Stimulated activated CD8-positive, alpha-beta memory T cell treated with anti-CD3 and anti-CD28 coated beads, Interleukin-12 subunit alpha, Interleukin-12 subunit beta, amount 100 ng/mL, for 4 hours (primary cell): ENCODE measurements at regions not wholly inside any gene's neighbourhood (a gene's known extent, or its start where the extent isn't known, plus 50 kb on each side); places are given as distances from the start of the nearest gene placed in this dataset.
"Not testable (repeated sequence)": the region's sequence is repeated elsewhere in the genome, so short reads cannot be mapped to it uniquely, and the experiment has no call there.

Experiments used
- DNase-seq: peaks from one replicate; pipeline ENCODE4 v3.0.0-alpha.2; 2020; ENCODE audit warnings: low read depth

DNA sequence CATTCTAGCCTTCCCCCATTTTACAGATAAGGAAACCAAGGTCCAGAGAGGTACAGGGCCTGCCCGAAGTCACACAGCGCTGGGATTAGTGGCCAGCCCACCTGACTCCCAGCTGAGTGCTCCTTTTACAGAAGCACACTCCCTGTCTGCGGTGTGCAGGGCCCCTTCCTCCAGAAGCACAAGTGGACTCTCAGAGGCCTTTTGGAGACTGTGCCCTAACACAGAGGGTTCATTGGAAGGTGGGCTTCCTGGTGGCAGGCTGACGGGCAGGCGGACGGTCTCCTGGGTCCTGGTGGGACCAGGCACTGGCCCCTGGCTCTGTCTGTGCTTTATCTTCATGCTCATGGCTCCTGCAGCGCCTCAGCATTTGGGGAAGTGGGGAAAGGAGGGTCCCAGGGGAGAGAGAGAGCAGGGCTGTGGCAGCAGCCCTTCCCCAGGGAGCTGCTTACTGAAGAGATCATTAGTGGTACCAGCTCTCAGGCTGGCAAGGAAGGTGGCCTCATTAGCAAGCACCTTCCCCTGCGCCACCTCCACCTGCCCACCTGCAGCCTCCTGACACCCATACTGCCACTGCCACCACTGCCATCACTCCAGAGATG is 83.1 kb upstream of the GOLGA6L4 start:
- DNase-seq, result not testable (repeated sequence)

DNA sequence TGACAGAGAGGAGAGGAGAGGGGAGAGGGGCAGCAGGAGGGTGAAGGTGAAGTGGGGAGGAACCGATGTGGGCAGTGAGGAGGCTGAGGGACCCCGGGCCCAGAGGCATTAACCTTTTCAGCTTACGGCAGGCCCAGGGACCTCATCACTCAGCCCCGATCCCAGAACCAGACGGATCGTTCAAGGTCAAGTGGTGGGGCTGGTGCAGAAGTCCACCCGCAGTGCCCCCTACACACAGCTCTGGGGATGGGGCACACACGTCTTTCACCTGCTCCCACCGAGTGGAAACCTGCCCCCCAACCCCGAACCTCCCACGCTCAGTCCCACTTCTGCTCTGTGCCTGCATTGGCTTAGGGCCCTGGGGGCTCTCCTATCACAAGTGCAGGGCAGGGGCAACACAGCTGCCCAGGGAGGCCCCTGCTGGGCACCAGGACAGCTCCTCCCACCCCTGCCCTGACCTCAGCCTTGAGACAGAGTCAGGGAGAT is 81.9 kb upstream of the GOLGA6L4 start:
- not testable (repeated sequence) for DNase-seq

DNA sequence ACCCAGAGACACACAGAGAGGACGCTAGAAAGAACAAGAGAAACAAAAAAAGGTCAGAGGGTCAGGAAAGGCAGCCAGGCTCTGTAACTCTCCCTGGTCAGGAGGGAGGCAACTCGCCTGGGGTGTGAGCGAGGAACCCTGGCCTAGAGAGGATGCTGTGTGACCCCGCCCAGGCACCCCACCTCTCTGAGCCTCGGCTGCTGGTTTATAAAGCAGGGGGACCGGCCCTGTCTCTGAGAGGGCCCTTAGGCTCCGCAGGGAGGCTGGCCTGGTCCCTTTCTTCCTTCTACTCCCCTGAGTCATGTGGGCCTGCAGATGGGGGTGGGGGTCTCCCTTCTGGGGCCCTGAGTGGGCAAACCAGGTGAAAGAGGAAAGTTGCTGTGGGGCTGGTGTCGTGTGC is 81.3 kb upstream of the GOLGA6L4 start:
- DNase-seq, result not testable (repeated sequence)

DNA sequence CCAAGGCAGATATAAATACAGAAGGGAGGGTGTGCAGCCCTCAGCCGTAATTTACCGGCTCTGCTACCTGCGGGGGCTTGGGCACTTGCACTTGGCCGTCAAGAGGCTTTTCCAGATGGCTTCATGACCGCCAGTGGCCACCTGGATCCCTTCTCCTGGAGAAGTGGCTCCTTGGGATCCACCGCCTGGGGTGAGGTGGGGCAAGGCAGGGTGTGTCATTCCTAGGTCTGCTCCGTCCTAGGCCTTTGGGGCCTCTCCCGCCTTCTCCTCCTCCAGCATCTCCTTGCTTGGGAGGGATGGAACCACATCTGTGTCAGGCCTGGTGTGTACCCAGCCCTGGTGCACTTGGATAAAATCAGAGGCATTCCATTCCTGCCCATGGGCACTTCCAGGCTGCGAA is 80.8 kb upstream of the GOLGA6L4 start:
- DNase-seq, result not testable (repeated sequence)

DNA sequence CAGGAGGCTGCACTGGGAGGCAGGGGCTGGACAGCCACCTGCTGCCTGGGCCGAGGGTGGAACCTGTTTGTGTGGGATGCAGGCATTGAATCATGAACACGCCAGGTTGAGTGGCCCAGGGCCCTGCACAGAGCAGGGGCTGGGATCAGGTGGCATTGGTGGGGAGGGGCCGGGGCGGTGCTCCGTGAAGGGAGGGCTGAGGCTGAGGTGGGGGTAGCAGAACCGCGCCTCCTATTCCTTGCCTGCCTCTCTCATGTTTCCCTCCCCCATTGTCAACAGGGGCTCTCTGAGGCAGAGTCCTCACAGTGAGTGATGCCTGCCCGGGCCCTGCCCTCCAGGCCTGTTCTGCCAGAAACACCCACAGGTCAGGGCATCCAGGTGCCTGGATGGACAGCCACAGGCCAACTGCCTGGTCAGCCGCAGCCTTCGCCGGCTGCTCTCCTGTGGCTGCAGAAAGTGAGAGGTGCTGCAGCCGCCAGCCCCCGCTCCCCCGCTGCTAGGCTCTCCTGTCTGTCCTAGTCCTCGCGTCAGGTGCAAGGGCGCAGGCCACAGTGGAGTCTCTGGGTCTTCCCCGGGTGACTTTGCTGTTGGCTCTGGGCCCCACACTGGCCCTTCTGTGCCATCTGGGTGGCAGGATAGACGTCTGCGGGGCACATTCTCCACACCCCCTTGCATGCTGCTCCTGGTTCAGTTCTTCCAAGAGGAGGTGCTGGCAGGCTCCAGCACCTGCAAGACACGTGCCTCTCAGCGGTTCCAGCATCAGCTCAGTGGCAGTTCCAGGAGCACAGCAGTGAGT is 79.6 kb upstream of the GOLGA6L4 start:
- DNase-seq, result not testable (repeated sequence)

DNA sequence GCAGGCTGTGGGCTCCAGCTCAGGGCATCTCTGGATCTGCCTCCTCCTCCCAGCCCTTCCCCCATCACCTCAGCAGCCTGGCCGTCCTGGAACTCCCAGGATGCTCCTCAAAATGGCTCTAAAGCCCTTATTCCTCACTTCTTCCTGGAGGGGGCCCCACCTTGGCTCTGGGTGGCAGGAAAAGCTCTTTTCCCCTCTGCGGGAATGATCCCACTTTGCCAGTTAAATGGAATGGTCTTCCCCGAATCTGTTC is 79.1 kb upstream of the GOLGA6L4 start:
- not testable (repeated sequence) for DNase-seq

- not testable (repeated sequence) for DNase-seq
Measured at GRCh38 chr15:84157056-84157632, 78.4 kb upstream of the GOLGA6L4 start.

GRCh38 chr15:84157857-84158256 is 77.7 kb upstream of the GOLGA6L4 start:
- DNase-seq, result not testable (repeated sequence)

GRCh38 chr15:84159346-84160269 is 76.0 kb upstream of the GOLGA6L4 start:
- not testable (repeated sequence) for DNase-seq

- not testable (repeated sequence) for DNase-seq
Measured at GRCh38 chr15:84164423-84165292, 70.9 kb upstream of the GOLGA6L4 start.

DNA sequence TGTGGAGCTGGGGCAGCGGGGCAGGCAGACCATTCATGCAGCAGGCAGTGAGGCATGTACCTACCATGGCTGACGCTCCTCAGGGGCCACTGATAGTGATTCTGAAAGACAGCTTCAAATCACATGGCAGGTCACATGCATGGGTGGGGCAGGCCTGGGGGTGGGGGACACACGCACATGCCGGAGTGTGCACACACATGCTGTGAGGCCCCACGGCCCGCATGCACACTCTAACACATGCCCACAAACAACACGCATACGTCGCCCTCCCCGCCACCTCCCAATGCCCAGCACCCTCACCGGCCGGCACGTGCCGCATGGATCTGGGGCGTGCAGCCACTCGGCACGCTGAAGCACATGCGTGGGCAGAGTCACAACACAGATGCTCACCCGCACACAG is 65.5 kb upstream of the GOLGA6L4 start:
- DNase-seq, result not testable (repeated sequence)

GRCh38 chr15:84173231-84173610 is 62.4 kb upstream of the GOLGA6L4 start:
- DNase-seq, result not testable (repeated sequence)
